AG09319 (cell line): ENCODE measurements at regions not wholly inside any gene's neighbourhood (a gene's known extent, or its start where the extent isn't known, plus 50 kb on each side); places are given as distances from the start of the nearest gene placed in this dataset.

Experiments used
- DNase-seq: peaks from one replicate; pipeline ENCODE4 v3.0.0-alpha.2; 2010; ENCODE audit warnings: low read depth; ENCODE audit errors: extremely low read depth
- CTCF ChIP-seq: IDR thresholded peaks from 2 replicates; pipeline ENCODE4 v1.5.1; 2011; ENCODE audit warnings: low read depth, mild to moderate bottlenecking, inconsistent platforms, low read length, moderate library complexity

- DNase-seq: no peak
- no peak for TF ChIP-seq CTCF
These were observed 632.0 kb upstream of the SOX9 start for GRCh38 chr17:71488851-71489250.

DNA sequence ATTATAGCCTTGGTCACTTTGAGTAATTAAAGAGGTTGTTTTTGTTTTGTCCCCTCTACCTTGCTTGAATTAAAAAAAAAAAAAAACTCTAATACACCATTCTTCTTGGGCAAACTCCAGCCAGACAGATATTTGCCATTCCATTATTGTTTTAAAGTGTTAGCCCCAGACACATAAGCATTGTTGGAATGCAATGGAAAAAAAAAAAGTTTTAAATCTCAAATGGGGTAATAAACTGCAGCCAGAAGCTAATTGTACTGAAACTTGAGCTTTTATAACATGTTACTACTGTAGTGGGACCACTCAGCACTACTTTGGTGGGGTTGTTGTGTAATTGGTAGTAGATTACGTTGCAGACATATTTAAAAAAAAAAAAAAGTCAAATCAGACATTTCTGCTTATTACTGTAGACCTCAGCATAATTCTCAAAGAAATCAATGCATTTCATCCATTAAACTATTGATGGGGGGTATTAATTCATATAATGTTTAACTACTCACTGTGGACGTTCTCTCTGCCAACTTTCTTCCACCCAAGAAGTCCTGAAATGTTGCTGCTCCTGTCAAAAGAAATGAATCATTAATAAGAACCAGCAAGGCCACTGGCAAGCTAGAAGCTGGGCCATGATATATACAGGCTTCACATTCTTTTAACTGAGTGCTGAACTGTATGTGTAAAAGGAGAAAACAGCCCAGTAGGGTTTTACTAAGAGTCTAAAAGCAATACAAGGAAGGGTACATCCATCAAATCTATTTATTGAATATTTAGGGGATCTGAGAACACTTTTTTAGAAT lies 626.6 kb upstream of the SOX9 start:
- no peak for DNase-seq
- no peak for TF ChIP-seq CTCF

DNA sequence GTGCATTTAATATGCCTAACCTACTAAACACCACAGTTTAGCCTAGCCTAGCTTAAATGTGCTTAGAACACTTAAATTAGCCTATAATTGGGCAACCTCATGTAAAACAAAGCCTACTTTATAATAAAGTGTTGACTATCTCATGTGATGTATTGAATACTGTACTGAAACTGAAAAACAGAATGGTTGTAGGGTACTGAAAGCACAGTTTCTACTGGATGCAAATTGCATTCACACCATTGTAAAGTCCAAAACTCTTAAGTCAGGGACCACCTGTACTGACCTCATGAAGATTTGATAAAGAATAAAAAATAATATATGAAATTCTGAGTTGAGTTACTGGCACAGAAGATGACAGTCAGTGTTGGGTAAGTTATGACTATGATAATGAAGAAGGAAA lies 625.4 kb upstream of the SOX9 start:
- TF ChIP-seq CTCF: no peak
- DNase-seq: no peak

DNA sequence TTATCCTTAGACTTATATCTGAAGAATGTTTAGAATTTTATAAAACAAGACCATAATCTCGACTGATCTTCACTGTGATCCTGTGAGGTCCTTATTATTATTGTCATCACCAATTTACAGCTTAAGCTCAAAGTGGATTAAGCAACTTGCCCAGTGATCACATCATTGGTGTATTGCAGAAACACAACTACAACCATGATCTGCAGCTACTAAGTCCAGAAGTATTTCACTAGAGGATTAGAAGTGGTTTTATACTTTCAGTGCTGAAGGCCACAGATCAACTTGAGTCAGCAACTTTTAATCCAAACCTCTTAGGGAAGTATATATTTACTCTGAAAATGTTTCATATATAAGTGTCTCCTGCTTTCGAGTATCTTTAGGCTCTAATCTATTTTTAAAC lies 624.3 kb upstream of the SOX9 start:
- TF ChIP-seq CTCF: no peak
- DNase-seq: no peak

DNA sequence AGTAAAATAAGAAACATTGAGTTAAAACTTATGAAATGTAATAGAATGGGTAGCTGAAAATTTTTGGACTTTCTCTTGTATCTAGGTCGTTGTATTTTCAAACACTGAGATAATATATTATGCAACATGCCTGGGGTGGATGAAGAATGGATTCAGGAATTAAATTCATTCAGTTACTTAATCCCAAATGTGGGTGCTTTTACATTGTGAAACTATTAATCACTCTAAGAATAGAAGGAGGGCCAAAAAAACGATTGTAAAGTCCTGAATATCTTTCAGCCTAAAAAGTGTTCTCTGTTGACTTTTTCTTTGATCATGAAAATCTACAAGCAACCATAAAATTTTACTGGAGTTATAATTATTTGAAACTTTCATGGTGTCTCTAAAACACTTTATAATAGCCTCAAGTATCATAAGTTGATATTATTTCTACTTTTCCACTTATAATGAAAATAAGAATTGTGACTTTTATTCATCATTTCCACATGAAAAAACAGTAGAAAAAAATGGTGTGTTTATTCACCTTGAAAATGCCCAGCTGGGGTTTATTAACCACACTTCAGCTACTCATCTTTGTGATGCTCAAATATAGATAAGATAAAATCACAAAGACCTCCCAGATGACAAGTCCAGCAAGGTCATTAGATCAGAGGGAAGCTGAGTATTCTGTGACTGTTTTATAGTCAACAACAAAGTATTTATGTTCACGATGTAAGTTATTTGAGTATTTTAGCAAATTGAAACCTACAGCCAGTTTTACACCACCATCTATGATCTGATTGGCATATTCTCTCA lies 619.9 kb upstream of the SOX9 start:
- no peak for TF ChIP-seq CTCF
- no peak for DNase-seq

DNA sequence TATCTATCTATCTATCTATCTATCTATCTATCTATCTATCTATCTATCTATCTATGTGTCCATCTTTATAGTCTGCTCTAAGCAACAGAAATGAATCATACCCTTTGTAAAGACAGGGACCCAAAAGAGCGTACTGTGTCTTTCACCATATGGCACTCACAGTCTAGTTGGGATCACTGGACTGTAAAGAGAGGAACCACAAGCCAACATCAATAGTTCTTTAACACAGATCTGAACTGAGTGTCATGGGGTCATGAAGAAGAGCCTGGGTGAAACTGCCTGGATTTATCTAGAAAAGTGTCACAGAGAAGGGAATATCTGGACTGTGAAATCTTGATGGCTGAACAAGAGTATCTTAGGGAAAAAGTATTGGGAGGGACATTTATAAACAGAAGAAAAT lies 619.1 kb upstream of the SOX9 start:
- TF ChIP-seq CTCF: no peak
- DNase-seq: no peak

DNA sequence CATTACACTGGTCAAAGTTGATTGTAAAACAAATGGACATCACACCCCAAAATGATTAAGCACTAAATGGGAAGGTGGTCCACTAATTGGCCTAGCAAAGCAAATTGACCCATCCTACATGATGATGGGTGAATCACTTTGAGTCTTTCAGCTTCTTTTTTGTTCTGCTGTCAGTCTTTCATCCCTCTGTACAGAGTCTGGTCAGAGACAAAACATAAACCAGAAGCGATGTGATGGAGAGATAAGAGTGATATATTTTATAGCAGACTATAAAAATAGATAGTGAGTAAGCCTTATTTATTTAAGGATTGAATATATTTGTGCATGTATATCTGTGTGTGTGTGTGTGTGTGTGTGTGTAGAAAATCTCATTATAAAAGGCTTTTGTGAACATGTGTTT lies 618.4 kb upstream of the SOX9 start:
- no peak for TF ChIP-seq CTCF
- no peak for DNase-seq
